ENCODE measurements at regions not wholly inside any gene's neighbourhood (a gene's known extent, or its start where the extent isn't known, plus 50 kb on each side); places are given as distances from the start of the nearest gene placed in this dataset.
"Not testable (repeated sequence)": the region's sequence is repeated elsewhere in the genome, so short reads cannot be mapped to it uniquely, and the experiment has no call there.

GRCh38 chr1:206387631-206388030 lies 82.6 kb upstream of the IKBKE start:
- not testable (repeated sequence) for H3F3A ChIP-seq (ENCODE audit: insufficient read depth); H3K27ac ChIP-seq (ENCODE audit: low read depth, low read length); H3K9me3 ChIP-seq (ENCODE audit: insufficient read depth, low read length); H3K79me2 ChIP-seq (ENCODE audit: insufficient read depth, low read length); H3K4me2 ChIP-seq (ENCODE audit: low read depth, low read length, poor library complexity, severe bottlenecking); H3K9ac ChIP-seq (ENCODE audit: low read length); H3K27me3 ChIP-seq (ENCODE audit: low read length); H3K9me2 ChIP-seq (replicated peaks; ENCODE audit: insufficient read depth, low read length); H3K36me3 ChIP-seq (ENCODE audit: low read length); H3K4me3 ChIP-seq (ENCODE audit: insufficient read depth, low read length, poor library complexity, severe bottlenecking); H2AFZ ChIP-seq (ENCODE audit: low read depth, low read length, severe bottlenecking); H4K20me1 ChIP-seq (ENCODE audit: low read depth, low read length)

- not testable (repeated sequence) for H3K9ac ChIP-seq (ENCODE audit: low read length); H3K79me2 ChIP-seq (ENCODE audit: insufficient read depth, low read length); H3K4me2 ChIP-seq (ENCODE audit: low read depth, low read length, poor library complexity, severe bottlenecking); H3K4me3 ChIP-seq (ENCODE audit: insufficient read depth, low read length, poor library complexity, severe bottlenecking); H3K36me3 ChIP-seq (ENCODE audit: low read length); H3K9me3 ChIP-seq (ENCODE audit: insufficient read depth, low read length); H4K20me1 ChIP-seq (ENCODE audit: low read depth, low read length); H3K27me3 ChIP-seq (ENCODE audit: low read length); H3K9me2 ChIP-seq (replicated peaks; ENCODE audit: insufficient read depth, low read length); H3K27ac ChIP-seq (ENCODE audit: low read depth, low read length); H3F3A ChIP-seq (ENCODE audit: insufficient read depth); H2AFZ ChIP-seq (ENCODE audit: low read depth, low read length, severe bottlenecking)
These were observed 78.4 kb upstream of the IKBKE start for GRCh38 chr1:206391903-206392302.

- H3K27me3 ChIP-seq (ENCODE audit: low read length); H3K4me2 ChIP-seq (ENCODE audit: low read depth, low read length, poor library complexity, severe bottlenecking); H3F3A ChIP-seq (ENCODE audit: insufficient read depth); H3K36me3 ChIP-seq (ENCODE audit: low read length); H4K20me1 ChIP-seq (ENCODE audit: low read depth, low read length); H3K27ac ChIP-seq (ENCODE audit: low read depth, low read length); H3K79me2 ChIP-seq (ENCODE audit: insufficient read depth, low read length); H3K9me3 ChIP-seq (ENCODE audit: insufficient read depth, low read length); H3K9me2 ChIP-seq (replicated peaks; ENCODE audit: insufficient read depth, low read length); H3K4me3 ChIP-seq (ENCODE audit: insufficient read depth, low read length, poor library complexity, severe bottlenecking); H2AFZ ChIP-seq (ENCODE audit: low read depth, low read length, severe bottlenecking); H3K9ac ChIP-seq (ENCODE audit: low read length): not testable (repeated sequence)
These were observed 72.8 kb upstream of the IKBKE start for GRCh38 chr1:206397501-206397900.

- not testable (repeated sequence) for H3K9me3 ChIP-seq (ENCODE audit: insufficient read depth, low read length); H3K9ac ChIP-seq (ENCODE audit: low read length); H3K79me2 ChIP-seq (ENCODE audit: insufficient read depth, low read length); H3K4me3 ChIP-seq (ENCODE audit: insufficient read depth, low read length, poor library complexity, severe bottlenecking); H3F3A ChIP-seq (ENCODE audit: insufficient read depth); H3K4me2 ChIP-seq (ENCODE audit: low read depth, low read length, poor library complexity, severe bottlenecking); H2AFZ ChIP-seq (ENCODE audit: low read depth, low read length, severe bottlenecking); H3K27me3 ChIP-seq (ENCODE audit: low read length); H3K36me3 ChIP-seq (ENCODE audit: low read length); H3K27ac ChIP-seq (ENCODE audit: low read depth, low read length); H3K9me2 ChIP-seq (replicated peaks; ENCODE audit: insufficient read depth, low read length); H4K20me1 ChIP-seq (ENCODE audit: low read depth, low read length)
These were observed 72.0 kb upstream of the IKBKE start for GRCh38 chr1:206398261-206398660.

- H3K4me2 ChIP-seq (ENCODE audit: low read depth, low read length, poor library complexity, severe bottlenecking); H3K36me3 ChIP-seq (ENCODE audit: low read length); H3K9me3 ChIP-seq (ENCODE audit: insufficient read depth, low read length); H3K27ac ChIP-seq (ENCODE audit: low read depth, low read length); H3K9ac ChIP-seq (ENCODE audit: low read length); H3K27me3 ChIP-seq (ENCODE audit: low read length); H3K9me2 ChIP-seq (replicated peaks; ENCODE audit: insufficient read depth, low read length); H2AFZ ChIP-seq (ENCODE audit: low read depth, low read length, severe bottlenecking); H3F3A ChIP-seq (ENCODE audit: insufficient read depth); H3K79me2 ChIP-seq (ENCODE audit: insufficient read depth, low read length); H4K20me1 ChIP-seq (ENCODE audit: low read depth, low read length); H3K4me3 ChIP-seq (ENCODE audit: insufficient read depth, low read length, poor library complexity, severe bottlenecking): not testable (repeated sequence)
These were observed 66.5 kb upstream of the IKBKE start for GRCh38 chr1:206403612-206404307.

- H4K20me1 ChIP-seq (ENCODE audit: low read depth, low read length); H3F3A ChIP-seq (ENCODE audit: insufficient read depth); H3K27me3 ChIP-seq (ENCODE audit: low read length); H3K4me2 ChIP-seq (ENCODE audit: low read depth, low read length, poor library complexity, severe bottlenecking); H3K79me2 ChIP-seq (ENCODE audit: insufficient read depth, low read length); H3K9me2 ChIP-seq (replicated peaks; ENCODE audit: insufficient read depth, low read length); H3K4me3 ChIP-seq (ENCODE audit: insufficient read depth, low read length, poor library complexity, severe bottlenecking); H3K36me3 ChIP-seq (ENCODE audit: low read length); H2AFZ ChIP-seq (ENCODE audit: low read depth, low read length, severe bottlenecking); H3K9me3 ChIP-seq (ENCODE audit: insufficient read depth, low read length); H3K9ac ChIP-seq (ENCODE audit: low read length); H3K27ac ChIP-seq (ENCODE audit: low read depth, low read length): not testable (repeated sequence)
These were observed 65.8 kb upstream of the IKBKE start for GRCh38 chr1:206404309-206405027.

GRCh38 chr1:206405282-206405681 lies 65.0 kb upstream of the IKBKE start:
- not testable (repeated sequence) for H3K79me2 ChIP-seq (ENCODE audit: insufficient read depth, low read length); H3K27me3 ChIP-seq (ENCODE audit: low read length)

More at GRCh38 chr1:206405282-206405681, 65.0 kb upstream of the IKBKE start:
- H3K27ac ChIP-seq (ENCODE audit: low read depth, low read length); H3F3A ChIP-seq (ENCODE audit: insufficient read depth); H3K4me2 ChIP-seq (ENCODE audit: low read depth, low read length, poor library complexity, severe bottlenecking); H3K36me3 ChIP-seq (ENCODE audit: low read length); H3K9ac ChIP-seq (ENCODE audit: low read length); H4K20me1 ChIP-seq (ENCODE audit: low read depth, low read length); H3K4me3 ChIP-seq (ENCODE audit: insufficient read depth, low read length, poor library complexity, severe bottlenecking); H3K9me2 ChIP-seq (replicated peaks; ENCODE audit: insufficient read depth, low read length); H3K9me3 ChIP-seq (ENCODE audit: insufficient read depth, low read length); H2AFZ ChIP-seq (ENCODE audit: low read depth, low read length, severe bottlenecking): not testable (repeated sequence)

Data from SU-DHL-6 (cell line).